KBM-7 (cell line): ENCODE measurements at regions not wholly inside any gene's neighbourhood (a gene's known extent, or its start where the extent isn't known, plus 50 kb on each side); places are given as distances from the start of the nearest gene placed in this dataset.

Source experiments
- DNase-seq: peaks from one replicate; pipeline ENCODE4 v3.0.0-alpha.2; 2015
- in situ Hi-C: fragments of 300-500 bp; cut with MboI; formaldehyde crosslinking; loops from 2 replicates; pipeline ENCODE4 v1.14.3; 2020; ENCODE audit warnings: low sequenced_read_pairs, low pct_unique_long_range_greater_than_20kb, mixed read lengths

GRCh38 chr13:80574113-80574850, 233.4 kb upstream of the SPRY2 start:
- DNase-seq = no peak
- in situ Hi-C loops = no loop called here

GRCh38 chr13:80572923-80573316, 232.0 kb upstream of the SPRY2 start:
- in situ Hi-C loops = no loop called here
- no peak for DNase-seq

GRCh38 chr13:80572308-80572922, 231.5 kb upstream of the SPRY2 start:
- in situ Hi-C loops = no loop called here
- no peak for DNase-seq

DNA sequence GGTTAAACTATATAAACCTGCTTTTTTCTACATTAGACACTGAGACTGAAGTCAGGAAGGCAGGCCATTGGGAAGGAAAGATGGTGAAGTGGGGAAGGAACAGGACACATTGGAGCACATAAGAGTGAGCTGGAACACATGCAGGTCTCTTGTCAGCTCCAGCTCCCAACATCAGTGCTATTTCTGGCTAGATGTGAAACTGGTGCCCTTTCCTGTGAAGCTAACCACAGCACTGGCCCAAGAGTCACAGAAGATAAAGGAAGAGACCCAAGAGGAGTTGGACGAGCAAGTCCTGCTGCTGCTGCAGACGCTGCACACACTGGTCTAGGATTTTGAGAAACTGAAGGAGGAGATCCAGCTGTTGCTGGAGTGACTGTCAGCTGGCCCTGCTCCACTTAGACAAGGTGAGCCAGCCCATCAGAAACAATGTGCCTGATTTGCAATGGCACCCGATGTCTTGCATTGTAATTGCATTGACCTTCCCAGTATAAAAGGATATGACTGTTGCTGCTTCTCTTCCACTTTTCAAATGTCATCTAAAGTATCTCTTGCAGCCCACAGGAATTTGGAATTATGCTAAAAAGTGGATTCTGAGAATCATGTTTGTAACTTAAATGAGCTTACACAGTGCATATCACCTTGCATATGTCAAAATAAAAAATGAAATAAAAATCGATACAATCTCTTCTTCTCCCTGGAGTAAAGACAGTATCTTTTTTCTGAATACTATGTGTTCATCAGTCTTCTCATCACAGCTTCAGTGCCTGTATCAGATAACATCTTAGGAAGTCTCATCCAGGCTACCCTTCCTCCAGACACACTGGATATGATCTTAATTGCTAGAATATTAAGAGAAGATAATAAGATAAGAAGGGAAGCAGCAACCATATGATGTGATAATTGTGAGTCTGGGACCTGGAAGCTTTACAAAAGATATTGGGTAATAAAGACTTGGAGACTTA, 230.7 kb upstream of the SPRY2 start:
- DNase-seq = no peak
- in situ Hi-C loops = no loop called here

DNA sequence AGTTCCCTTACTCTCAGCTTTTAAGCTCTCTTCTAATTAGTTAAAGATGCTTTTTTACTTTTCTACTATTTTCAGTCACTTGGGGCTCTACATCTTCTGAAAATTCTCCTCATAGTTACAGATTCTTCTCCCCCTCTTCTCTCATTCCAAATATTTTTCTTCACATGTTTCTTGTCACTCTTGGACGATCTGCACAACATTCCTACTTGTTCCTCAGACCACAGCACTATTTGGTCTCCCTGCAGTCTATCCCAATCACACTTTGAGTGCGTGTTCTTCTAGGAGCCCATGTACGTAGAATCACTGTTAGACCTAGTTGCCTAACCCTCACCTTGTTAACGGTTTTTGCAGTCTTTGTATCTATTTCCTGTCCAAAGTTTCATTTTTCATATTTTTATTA, 222.5 kb upstream of the SPRY2 start:
- in situ Hi-C loops = no loop called here

GRCh38 chr13:80562433-80563156, 221.7 kb upstream of the SPRY2 start:
- DNase-seq = no peak
- in situ Hi-C loops = no loop called here

More for the DNA sequence above, 222.5 kb upstream of the SPRY2 start:
- no peak for DNase-seq

DNA sequence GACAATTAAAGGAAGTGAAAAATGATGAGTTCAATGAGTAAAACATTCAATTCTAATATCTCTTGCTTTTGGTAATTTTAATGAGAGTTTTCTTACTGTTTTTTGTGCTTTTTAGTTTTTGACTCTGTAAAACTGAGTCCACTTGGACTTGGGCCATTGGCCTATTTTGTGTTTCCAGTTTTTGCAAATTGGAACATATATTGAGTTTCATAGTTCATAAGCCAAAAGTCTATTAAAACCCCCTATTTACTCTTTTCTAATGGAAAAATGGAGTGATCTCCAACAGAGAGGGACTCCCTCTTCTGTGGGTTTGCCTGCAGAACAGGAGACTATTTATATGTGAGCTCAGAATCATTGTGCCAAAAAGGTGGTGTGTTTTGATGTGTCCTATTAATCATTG, 219.7 kb upstream of the SPRY2 start:
- DNase-seq = no peak
- in situ Hi-C loops = no loop called here

DNA sequence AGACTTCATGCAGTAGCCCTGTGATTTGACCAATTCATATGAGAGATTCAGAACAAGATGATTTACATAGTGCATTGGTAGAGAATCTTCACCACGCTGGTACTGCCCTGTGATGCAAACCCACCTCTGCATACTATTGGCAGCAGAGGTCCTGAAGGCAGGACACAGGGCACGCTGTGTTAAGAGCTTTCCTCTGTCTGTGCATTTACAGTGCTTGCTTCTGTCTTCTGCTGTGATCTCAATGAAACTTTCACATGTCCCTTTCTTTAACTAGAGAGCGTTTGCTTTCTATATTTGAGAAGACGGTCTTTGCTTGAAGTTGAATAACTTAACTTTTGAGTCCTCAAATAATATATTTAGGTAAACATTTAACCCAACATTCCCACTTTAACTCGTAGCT, 219.0 kb upstream of the SPRY2 start:
- DNase-seq = no peak
- in situ Hi-C loops = no loop called here

DNA sequence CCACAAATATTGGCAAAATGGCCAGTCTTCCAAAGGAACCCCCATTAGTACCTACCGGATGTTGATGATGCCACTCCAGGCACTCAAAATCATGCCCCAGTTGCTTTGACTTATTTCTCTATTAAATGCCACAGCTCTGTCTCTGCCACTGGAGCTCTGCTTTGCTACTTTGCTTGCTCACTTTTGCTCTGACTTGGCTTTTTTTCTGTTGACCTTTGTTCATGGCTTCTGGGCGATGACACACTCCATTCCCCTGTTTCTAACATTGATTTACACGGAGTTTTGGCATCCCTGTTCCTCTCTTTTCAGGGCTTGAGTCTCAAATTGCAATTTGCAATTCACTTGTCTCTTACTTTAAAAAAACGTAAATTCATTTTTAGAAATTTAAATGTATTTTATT, 217.1 kb upstream of the SPRY2 start:
- DNase-seq = no peak
- in situ Hi-C loops = no loop called here

GRCh38 chr13:80555796-80556678, 215.1 kb upstream of the SPRY2 start:
- in situ Hi-C loops = no loop called here

DNA sequence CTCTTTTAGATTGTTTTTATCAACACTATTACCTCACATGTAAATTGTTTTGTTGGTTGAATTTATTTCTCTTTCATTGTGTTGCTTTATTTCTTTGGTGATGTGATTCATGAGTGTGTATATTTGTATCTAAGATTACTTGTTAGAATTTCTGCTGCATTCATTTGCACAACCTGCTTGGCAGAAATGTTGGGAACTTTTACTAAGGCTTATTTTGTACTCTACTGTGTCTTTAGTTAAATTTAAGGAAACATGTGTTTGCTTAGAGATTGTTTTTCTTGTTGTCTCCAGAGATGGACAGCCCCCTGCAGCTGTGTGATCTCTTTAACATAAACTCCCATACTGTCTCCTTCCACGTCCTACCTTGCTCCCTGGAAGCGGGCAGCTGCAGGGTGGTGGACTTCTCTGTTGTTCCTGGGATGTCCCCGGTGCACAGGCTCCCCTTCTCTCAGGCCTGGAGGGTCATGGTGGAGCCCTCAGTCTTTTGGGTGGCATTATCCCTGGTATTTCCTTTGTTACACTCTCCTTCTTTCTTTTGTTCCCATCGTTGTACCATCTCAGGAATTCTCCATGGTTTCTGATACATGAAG, 212.0 kb upstream of the SPRY2 start:
- in situ Hi-C loops = no loop called here
- no peak for DNase-seq

More at GRCh38 chr13:80555796-80556678, 215.1 kb upstream of the SPRY2 start:
- DNase-seq = no peak

DNA sequence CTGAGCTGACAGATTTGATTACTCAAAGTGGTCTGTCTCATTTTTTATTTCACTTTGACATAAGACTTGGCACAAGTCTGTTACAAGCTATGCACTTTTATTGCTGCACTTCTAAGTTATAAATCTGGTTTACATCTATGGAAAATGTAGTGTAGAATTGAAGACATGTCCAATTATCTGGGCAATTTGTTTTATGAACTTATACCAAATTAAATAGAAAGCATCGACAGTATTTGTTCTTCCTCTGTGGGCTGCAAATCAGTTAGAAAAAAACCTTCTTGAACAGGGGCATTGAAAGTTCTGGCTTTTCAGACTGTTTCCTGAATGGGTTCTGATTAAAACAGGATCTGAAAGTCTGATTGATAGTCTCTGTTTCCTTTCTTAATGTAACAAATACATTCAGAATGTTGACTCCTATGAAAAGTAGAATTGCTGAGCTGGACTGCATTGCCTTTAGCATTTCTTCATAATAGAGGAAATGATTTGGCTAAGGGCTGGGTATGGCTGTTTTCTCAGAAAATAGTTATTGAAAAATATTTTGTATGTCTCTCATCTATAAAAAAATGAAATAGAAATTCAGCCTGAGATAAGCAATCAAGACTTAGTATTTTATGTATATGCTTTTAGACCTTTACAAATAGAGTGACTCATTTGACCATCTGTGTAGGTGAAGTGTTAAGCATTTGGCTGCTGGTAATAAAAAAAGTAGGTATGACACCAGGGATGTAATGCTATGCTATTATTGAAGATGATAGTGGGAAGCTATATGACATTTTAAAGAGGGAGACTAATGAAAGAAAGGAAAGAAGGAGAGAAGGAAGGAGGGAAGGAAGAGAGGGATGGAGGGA, 210.9 kb upstream of the SPRY2 start:
- in situ Hi-C loops = no loop called here
- DNase-seq = no peak

DNA sequence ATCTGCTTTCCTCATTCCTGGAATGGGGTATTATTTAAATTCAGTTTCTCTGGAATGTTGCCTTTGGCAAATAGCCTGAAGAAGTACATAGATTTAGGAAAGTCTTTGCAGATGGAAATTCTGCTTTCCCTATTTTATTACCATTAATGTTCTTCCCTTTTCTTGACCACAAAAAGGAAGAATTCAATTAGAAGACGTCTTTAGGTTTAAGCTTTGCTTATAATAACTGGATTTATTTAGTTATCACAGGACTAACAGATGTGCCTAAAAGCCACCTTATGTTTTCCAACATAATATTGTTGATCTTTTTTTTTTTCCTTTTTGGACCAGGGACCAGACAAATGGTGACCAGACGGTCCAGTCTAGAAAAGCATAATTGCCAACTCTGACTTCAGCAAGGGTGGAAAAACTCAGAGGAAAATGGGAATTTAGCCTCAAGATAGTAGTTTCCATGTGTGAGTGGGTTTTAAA, 210.1 kb upstream of the SPRY2 start:
- in situ Hi-C loops = no loop called here
- no peak for DNase-seq

DNA sequence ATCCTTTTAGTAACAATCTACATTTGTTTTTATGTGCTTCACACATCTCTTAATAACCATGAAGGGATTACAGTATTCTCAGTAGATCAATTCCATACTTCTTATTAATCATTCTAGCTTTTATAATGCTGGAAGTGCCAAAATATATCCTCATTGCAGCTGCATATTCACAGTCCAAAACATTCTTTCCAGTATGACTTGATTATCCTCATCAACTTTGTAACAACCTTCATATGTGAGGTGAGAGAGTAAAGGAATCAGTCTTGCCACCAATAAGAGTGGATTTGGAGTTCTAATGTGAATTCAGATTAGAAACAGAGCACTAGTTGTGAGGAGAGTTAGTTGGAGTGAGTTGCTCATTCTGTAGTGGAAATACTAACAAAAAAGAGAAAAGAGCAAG, 208.0 kb upstream of the SPRY2 start:
- in situ Hi-C loops = no loop called here
- no peak for DNase-seq

GRCh38 chr13:80547885-80548825, 207.2 kb upstream of the SPRY2 start:
- in situ Hi-C loops = no loop called here
- no peak for DNase-seq

DNA sequence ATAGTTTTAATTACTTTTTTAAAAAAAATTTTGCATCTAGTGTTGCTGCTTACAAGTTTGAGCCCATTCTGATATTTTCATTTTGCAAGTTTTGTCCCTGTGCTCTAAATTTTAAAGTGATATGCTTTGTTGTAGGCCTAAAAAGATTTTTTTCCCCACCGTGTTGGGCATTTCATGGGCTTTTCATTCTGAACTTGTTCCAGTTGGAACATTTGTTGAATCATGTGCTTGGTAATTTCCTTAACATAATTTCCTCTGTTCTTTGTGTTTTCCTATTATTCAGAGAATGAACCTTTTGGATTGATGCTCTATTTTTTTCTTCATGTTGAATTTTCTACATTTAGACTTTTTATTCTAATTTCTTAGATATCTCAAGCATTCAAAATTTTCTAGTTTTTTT, 206.4 kb upstream of the SPRY2 start:
- in situ Hi-C loops = no loop called here
- DNase-seq = no peak
